ENCODE measurements at regions not wholly inside any gene's neighbourhood (a gene's known extent, or its start where the extent isn't known, plus 50 kb on each side); places are given as distances from the start of the nearest gene placed in this dataset.

- DNase-seq (ENCODE audit: low spot score) = no peak
Observed at GRCh38 chr7:121450631-121451198, 54.6 kb upstream of the FAM3C start.

GRCh38 chr7:121449735-121450240 lies 53.7 kb upstream of the FAM3C start:
- no peak for DNase-seq (ENCODE audit: low spot score)

DNA sequence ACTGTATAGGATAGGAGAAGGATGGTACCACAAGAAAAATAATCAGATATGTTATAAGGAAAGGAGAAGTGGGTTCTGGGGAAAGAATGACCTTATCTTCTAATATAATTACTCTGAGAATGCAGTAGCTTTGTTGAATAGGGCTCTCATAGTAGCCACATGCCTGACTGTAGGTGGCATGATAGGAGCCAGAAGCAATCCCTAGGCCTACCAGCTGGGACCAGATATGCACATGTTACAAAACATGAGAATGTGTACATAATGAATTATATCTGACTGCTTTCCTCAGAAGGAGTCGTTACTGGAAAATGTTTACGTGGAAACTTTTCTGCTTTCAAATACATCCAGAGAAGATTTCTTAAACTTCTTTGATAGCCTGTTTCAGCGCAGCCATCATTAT lies 53.2 kb upstream of the FAM3C start:
- DNase-seq (ENCODE audit: low spot score) = peak; percentile 72

DNA sequence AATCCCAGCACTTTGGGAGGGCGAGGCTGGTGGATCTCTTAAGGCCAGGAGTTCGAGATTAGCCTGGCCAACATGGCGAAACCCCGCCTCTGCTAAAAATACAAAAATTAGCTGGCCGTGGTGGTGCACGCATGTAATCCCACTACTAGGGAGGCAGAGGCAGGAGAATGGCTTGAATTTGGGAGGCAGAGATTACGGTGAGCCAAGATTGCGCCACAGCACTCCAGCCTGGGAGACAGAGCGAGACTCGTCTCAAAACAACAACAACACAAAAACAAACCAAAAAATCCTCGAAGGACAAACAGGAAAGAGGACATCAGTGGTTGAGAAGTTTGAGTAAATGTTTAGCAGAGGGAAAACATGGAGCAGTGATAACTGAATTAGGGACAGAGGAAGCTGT lies 52.3 kb upstream of the FAM3C start:
- DNase-seq (ENCODE audit: low spot score) = no peak

DNA sequence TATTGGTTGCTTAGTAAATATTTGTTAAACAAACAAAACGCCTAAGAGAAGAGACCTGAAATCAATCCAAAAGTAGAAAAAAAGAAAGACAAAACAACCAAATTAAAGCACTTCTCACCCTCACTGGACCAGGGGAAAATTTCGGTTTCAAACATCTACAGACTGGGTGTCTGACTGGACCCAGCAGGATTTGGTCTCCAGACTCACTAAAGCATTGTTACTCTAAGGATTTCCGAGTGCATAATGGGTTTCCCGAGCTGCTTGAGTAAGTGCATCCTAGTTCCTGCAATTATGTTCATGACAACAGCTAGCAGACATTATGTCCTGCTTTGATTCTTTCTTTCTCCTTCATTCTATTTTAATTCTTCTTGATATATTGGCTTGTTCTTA lies 51.8 kb upstream of the FAM3C start:
- no peak for DNase-seq (ENCODE audit: low spot score)

GRCh38 chr7:121447243-121447910 lies 51.3 kb upstream of the FAM3C start:
- no peak for DNase-seq (ENCODE audit: low spot score)

- DNase-seq (ENCODE audit: low spot score) = no peak
Observed at GRCh38 chr7:121446526-121446925, 50.4 kb upstream of the FAM3C start.

Small RNA genes in the stretch of these regions (small RNA-seq; reads per million reads assigned to genes)
- gene RN7SKP277 = 0 reads per million in 2 experiments
